Testis (tissue), 2 donors: ENCODE measurements at regions not wholly inside any gene's neighbourhood (a gene's known extent, or its start where the extent isn't known, plus 50 kb on each side); places are given as distances from the start of the nearest gene placed in this dataset.

Source experiments
- DNase-seq: peaks from one replicate; pipeline ENCODE4 v3.0.0-alpha.2; 2019
- H3K27ac ChIP-seq, 2 donors: fragments of 200-600 bp; sonication (generic); one replicate each; pipeline ENCODE4 v1.5.1; 2019
- H3K27me3 ChIP-seq: fragments of 200-600 bp; sonication (generic); one replicate; pipeline ENCODE4 v1.5.1; 2019
- H3K36me3 ChIP-seq: fragments of 200-600 bp; sonication (generic); one replicate; pipeline ENCODE4 v1.5.1; 2017; ENCODE audit warnings: low read depth; ENCODE audit errors: missing control alignments
- H3K4me1 ChIP-seq: fragments of 200-600 bp; sonication (generic); one replicate; pipeline ENCODE4 v1.5.1; 2019
- H3K4me3 ChIP-seq, 2 donors: fragments of 200-600 bp; sonication (generic); one replicate each; pipeline ENCODE4 v1.5.1; 2017 to 2019
- H3K9me3 ChIP-seq: fragments of 200-600 bp; sonication (generic); one replicate; pipeline ENCODE4 v1.5.1; 2017
- POLR2A ChIP-seq: fragments of 450-650 bp; IDR thresholded peaks from one replicate; pipeline ENCODE4 v1.6.1; 2017; ENCODE audit warnings: antibody characterized with exemption, mild to moderate bottlenecking, moderate library complexity
- WGBS, 2 donors: methylation state at CpG; one replicate each; pipeline ENCODE4 v1.1.5; 2018; 5-methylcytosine and 5-hydroxymethylcytosine counted together
- intact Hi-C: fragments of 100-400 bp; cut with DNase I; formaldehyde crosslinking; loops from one replicate; pipeline ENCODE4 v1.15.1; 2023; ENCODE audit warnings: low total_unique reads
- TF ChIP-seq, protein P1 (sequence below), 3 experiments: fragments of 450-650 bp in 2 of 3; fragments of 200-600 bp in 1 of 3; sonication (generic) in 1 of 3; IDR thresholded peaks; one replicate each; pipeline ENCODE4 v1.5.1; 2016 to 2019; ENCODE audit warnings: antibody characterized with exemption in 3 of 3, mild to moderate bottlenecking in 2 of 3, moderate library complexity in 1 of 3

DNA sequence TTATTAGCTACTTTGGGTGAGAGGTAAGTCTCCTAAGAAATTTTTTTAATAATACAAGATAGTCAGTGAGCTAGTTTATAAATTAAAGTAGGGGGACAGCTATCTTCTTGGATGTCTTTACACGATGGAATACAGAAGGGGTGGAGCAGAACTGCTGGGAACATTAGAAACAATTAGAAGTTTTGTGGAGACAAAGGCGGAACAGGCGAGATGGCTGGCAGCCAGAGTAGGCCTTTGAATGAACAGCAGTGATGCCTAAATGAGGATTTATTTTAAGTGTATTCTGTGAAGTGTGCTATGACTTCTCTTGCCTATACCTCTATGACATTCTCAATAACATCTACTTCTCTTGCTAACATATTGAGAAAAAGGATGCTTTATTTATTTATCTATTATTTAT is 1345.3 kb upstream of the SEL1L start:
- Histone ChIP-seq H3K9me3 (no peaks in the 10 kb centered on the region), H3K4me3 (no peak overlapping the region), H3K27me3 (no peaks in the 10 kb centered on the region), H3K36me3 (no peaks in the 10 kb centered on the region), H3K27ac (no peak overlapping the region), H3K4me1 (no peaks in the 10 kb centered on the region)
- TF ChIP-seq POLR2A, result no peak
- TF ChIP-seq, protein P1, sequence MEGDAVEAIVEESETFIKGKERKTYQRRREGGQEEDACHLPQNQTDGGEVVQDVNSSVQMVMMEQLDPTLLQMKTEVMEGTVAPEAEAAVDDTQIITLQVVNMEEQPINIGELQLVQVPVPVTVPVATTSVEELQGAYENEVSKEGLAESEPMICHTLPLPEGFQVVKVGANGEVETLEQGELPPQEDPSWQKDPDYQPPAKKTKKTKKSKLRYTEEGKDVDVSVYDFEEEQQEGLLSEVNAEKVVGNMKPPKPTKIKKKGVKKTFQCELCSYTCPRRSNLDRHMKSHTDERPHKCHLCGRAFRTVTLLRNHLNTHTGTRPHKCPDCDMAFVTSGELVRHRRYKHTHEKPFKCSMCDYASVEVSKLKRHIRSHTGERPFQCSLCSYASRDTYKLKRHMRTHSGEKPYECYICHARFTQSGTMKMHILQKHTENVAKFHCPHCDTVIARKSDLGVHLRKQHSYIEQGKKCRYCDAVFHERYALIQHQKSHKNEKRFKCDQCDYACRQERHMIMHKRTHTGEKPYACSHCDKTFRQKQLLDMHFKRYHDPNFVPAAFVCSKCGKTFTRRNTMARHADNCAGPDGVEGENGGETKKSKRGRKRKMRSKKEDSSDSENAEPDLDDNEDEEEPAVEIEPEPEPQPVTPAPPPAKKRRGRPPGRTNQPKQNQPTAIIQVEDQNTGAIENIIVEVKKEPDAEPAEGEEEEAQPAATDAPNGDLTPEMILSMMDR (IDR thresholded peaks at IDR 0.05), result no peak
- WGBS, 2 donors, result 81 to 82% methylated on average over 3 of the region's 3 CpGs
- no peak for DNase-seq
- intact Hi-C loops, result no loop called here

DNA sequence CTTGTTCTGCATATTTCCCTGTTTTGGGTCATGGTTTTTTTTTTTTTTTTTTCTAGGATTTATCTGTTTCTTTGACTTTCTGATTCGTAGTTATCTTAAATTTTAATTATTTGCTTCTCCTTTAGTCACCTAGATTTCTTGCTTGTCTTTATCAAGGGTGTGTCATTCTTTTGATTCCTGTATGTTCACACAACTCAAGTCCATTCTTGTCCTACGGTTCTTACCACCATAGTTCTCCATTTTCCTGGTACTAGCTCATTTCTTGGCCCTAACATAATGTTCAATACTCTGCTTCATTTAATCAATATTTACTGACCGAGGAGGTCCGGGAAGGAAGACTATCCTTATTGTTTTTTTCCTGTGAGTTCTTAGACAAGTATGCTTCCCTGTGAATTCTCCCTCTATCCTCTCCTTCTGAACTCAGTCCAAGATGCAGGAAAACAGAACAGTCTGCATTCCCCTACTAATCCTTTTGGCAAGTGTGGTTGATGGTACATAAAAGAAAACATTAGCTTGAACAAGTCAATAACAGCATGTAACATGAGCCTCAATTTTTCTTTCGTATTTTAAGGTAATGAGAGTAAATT is 1346.4 kb upstream of the SEL1L start:
- no peak overlapping the region for H3K27ac ChIP-seq
- no peaks in the 10 kb centered on the region for H3K36me3 ChIP-seq
- no peaks in the 10 kb centered on the region for H3K4me1 ChIP-seq
- intact Hi-C loops, result no loop called here
- no peak for DNase-seq
- WGBS, 2 donors, result 48 to 55% methylated on average over 5 of the region's 5 CpGs
- no peak for TF ChIP-seq POLR2A
- TF ChIP-seq, protein P1 (IDR thresholded peaks at IDR 0.05), result no peak
- no peaks in the 10 kb centered on the region for H3K9me3 ChIP-seq
- no peak overlapping the region for H3K4me3 ChIP-seq
- H3K27me3 ChIP-seq, result no peaks in the 10 kb centered on the region

DNA sequence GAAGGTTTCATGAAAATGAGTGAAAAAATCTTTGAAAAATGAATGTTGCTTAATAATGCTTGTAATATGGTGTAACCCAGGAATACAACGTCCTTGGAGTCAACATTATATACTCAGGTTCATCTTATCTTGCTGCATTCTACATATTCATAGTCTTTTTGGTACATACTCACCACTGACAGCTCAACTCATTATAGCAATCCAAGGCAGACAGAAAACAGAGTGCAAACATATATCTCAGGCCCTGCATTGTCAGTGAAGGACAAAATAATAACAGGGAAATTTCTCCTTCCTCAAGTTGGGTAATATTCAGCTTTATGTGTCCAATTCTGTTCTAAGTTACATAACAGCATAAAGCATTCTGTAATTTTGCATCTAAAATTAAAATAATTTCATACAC is 1353.0 kb upstream of the SEL1L start:
- H3K4me1 ChIP-seq, result no peaks in the 10 kb centered on the region
- no peak overlapping the region for H3K4me3 ChIP-seq
- H3K9me3 ChIP-seq, result no peaks in the 10 kb centered on the region
- H3K36me3 ChIP-seq, result no peaks in the 10 kb centered on the region
- intact Hi-C loops, result no loop called here
- TF ChIP-seq, protein P1 (IDR thresholded peaks at IDR 0.05), result no peak
- TF ChIP-seq POLR2A, result no peak
- no peaks in the 10 kb centered on the region for H3K27me3 ChIP-seq
- WGBS, 2 donors, result 14 to 31% methylated on average over 1 of the region's 1 CpG
- DNase-seq, result no peak
- no peak overlapping the region for H3K27ac ChIP-seq

DNA sequence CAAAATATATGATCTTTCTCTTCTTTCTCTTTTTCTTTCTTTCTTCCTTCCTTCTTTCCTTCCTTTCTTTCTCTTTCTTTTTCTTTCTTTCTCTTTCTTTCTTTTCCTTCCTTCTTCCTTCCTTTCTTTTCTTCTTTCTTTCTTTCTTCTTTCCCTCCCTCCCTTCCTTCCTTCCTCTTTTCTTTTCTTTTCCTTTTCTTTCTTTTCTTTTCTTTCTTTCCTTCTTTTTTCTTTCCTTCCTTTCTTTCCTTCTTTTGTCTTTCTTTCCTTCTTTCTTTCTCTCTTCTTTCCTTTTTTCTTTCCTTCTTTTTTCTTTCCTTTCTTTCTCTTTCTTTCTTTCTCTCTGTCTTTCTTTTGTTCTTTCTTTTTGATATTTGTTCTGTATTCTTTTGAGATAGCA is 1356.0 kb upstream of the SEL1L start:
- DNase-seq, result no peak
- TF ChIP-seq, protein P1 (IDR thresholded peaks at IDR 0.05), result no peak
- TF ChIP-seq POLR2A, result no peak
- H3K9me3 ChIP-seq, result no peaks in the 10 kb centered on the region
- no peaks in the 10 kb centered on the region for H3K36me3 ChIP-seq
- H3K4me3 ChIP-seq, result no peak overlapping the region
- H3K27ac ChIP-seq, result no peak overlapping the region
- no peaks in the 10 kb centered on the region for H3K4me1 ChIP-seq
- intact Hi-C loops, result no loop called here
- H3K27me3 ChIP-seq, result no peaks in the 10 kb centered on the region

DNA sequence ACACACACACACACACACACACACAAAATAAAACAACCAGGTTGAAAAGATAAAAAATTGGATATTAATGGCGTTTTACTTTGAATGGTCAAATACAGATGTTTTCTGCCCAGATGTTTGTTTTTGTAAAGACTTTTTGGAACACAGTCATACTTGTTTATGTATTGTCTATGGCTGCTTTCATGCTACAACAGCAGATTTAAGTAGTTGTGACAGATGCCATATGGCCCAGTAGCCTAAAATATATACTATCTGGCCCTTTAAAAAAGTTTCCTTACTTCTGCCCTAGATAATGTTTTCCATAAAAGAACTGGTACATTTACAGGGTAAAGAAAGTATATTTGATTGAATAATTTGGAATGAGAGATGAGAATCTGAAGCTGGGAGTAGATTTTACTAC is 1362.8 kb upstream of the SEL1L start:
- H3K4me1 ChIP-seq, result no peaks in the 10 kb centered on the region
- no peaks in the 10 kb centered on the region for H3K36me3 ChIP-seq
- WGBS, 2 donors, result 83 to 88% methylated on average over 1 of the region's 1 CpG
- H3K27me3 ChIP-seq, result no peaks in the 10 kb centered on the region
- TF ChIP-seq, protein P1 (IDR thresholded peaks at IDR 0.05), result no peak
- TF ChIP-seq POLR2A, result no peak
- DNase-seq, result no peak
- no peak overlapping the region for H3K27ac ChIP-seq
- intact Hi-C loops, result no loop called here
- H3K9me3 ChIP-seq, result no peaks in the 10 kb centered on the region
- no peak overlapping the region for H3K4me3 ChIP-seq
